IPS-18a (cell line): ENCODE measurements at regions not wholly inside any gene's neighbourhood (a gene's known extent, or its start where the extent isn't known, plus 50 kb on each side); places are given as distances from the start of the nearest gene placed in this dataset.

ENCODE experiments used
- H3K27ac ChIP-seq: one replicate; pipeline ENCODE4 v1.5.1; 2013; ENCODE audit warnings: low read length
- H3K27me3 ChIP-seq: one replicate; pipeline ENCODE4 v1.6.1; 2013; ENCODE audit warnings: mild to moderate bottlenecking, low read length; ENCODE audit not compliant: control insufficient read depth, insufficient read depth
- H3K36me3 ChIP-seq: one replicate; pipeline ENCODE4 v1.6.1; 2013; ENCODE audit warnings: low read depth, low read length; ENCODE audit not compliant: control insufficient read depth
- H3K4me1 ChIP-seq: one replicate; pipeline ENCODE4 v1.6.1; 2013; ENCODE audit warnings: low read depth, low read length; ENCODE audit not compliant: control insufficient read depth
- H3K4me3 ChIP-seq: one replicate; pipeline ENCODE4 v1.5.1; 2013; ENCODE audit warnings: low read length
- H3K9ac ChIP-seq: one replicate; pipeline ENCODE4 v1.6.1; 2013; ENCODE audit warnings: mild to moderate bottlenecking, low read length, moderate library complexity
- H3K9me3 ChIP-seq: one replicate; pipeline ENCODE4 v1.6.1; 2013; ENCODE audit warnings: low read depth, low read length; ENCODE audit not compliant: control insufficient read depth

DNA sequence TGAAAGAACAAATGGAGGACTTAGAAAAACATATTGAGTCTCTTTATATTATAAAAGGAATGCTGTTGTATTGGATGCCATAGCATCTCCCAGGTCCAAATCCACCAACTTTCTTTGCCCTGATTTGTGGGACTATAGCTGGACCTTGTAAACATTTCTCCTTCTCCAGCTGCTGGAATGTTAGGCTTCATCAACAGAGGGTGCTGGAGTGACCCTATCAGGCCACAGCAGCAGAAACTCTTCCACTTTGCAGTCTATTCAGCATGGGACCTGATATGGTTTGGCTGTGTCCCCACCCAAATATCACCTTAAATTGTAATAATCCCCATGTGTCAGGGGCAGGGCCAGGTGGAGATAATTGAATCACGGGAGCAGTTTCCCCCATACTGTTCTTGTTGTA, 138.4 kb upstream of the ARL4C start:
- no peak overlapping the region for H3K4me3 ChIP-seq
- no peak overlapping the region for H3K9ac ChIP-seq
- H3K27me3 ChIP-seq, result no peaks in the 10 kb centered on the region
- no peak overlapping the region for H3K27ac ChIP-seq
- no peaks in the 10 kb centered on the region for H3K9me3 ChIP-seq
- H3K4me1 ChIP-seq, result peaks cover 32% of the 10 kb centered on the region
- no peaks in the 10 kb centered on the region for H3K36me3 ChIP-seq

DNA sequence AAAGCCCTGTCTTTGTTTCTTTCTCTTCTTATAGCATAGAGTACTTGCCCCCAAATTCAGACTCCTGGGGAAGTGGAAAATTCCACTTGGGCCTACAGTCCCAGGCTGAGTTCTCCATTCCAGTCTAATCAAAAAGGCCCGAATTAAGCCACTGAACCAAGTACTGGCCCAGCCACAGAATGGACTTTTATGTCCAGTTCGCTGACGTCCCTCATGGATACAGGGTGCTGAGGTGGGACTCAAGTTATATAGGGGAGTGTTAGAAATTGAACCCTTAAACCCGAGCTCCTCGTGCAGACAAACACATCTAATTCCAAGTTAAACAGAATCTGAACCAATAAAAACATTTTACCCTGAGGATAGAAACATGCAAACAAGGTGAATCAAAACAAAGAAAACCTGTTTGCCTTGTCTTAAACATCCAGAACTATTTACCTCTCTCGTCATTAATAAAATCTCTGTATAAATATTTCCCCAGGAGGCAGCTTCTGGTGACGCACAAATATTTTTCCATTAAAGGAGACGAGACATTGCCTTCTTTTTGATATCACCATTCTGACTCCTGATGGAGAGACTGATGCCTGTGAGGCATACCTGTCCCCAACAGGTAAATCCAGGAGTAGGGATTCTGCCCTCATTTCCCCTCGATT, 136.8 kb upstream of the ARL4C start:
- H3K9me3 ChIP-seq, result no peaks in the 10 kb centered on the region
- H3K27ac ChIP-seq, result no peak overlapping the region
- H3K4me3 ChIP-seq, result no peak overlapping the region
- peaks cover 36% of the 10 kb centered on the region for H3K4me1 ChIP-seq
- H3K36me3 ChIP-seq, result no peaks in the 10 kb centered on the region
- H3K9ac ChIP-seq, result no peak overlapping the region
- H3K27me3 ChIP-seq, result no peaks in the 10 kb centered on the region

DNA sequence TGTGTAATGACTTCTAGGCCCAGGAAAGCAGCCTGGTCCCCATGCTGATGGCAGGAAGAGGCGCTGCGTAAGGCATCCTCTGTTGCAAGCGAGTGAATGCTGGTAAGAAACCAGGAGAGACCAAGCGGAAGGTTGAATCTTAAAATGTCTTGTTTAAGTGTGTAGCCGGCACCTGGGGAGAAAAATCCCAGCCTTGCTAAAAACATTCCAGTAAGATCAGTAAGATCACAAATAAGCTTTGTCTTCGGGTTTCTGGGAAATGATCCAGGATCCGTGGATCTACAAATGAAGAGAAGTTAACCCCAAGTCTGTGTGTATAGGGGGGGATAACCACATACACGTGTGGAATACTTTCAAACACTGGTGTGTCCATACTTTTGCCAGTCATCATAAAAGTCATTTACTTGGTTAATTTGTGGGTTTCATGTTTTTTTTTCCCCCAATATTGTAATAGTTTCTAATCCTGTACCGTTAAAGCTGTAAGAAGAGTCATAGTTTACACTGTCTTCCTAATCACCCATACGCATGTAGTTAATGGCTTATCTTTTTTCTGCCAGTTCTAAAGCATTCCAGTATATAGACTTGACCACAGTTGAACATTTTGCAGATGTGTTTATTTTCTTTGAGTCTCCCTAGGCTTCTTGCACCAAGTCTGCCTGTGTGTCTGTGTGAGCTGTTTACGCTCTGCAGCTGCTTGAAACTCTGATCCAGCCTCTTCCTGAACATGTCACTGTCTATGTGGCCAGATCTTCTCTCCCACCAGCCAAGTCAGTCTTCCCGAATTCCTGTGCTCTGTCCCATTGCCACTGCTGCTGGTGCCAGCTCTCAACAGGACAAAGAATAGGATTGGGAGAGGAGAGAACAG, 135.9 kb upstream of the ARL4C start:
- H3K4me1 ChIP-seq, result peaks cover 35% of the 10 kb centered on the region
- H3K9me3 ChIP-seq, result no peaks in the 10 kb centered on the region
- H3K4me3 ChIP-seq, result peak overlapping the region; percentile 14
- no peaks in the 10 kb centered on the region for H3K36me3 ChIP-seq
- no peaks in the 10 kb centered on the region for H3K27me3 ChIP-seq
- no peak overlapping the region for H3K9ac ChIP-seq
- H3K27ac ChIP-seq, result peak overlapping the region; percentile 54

DNA sequence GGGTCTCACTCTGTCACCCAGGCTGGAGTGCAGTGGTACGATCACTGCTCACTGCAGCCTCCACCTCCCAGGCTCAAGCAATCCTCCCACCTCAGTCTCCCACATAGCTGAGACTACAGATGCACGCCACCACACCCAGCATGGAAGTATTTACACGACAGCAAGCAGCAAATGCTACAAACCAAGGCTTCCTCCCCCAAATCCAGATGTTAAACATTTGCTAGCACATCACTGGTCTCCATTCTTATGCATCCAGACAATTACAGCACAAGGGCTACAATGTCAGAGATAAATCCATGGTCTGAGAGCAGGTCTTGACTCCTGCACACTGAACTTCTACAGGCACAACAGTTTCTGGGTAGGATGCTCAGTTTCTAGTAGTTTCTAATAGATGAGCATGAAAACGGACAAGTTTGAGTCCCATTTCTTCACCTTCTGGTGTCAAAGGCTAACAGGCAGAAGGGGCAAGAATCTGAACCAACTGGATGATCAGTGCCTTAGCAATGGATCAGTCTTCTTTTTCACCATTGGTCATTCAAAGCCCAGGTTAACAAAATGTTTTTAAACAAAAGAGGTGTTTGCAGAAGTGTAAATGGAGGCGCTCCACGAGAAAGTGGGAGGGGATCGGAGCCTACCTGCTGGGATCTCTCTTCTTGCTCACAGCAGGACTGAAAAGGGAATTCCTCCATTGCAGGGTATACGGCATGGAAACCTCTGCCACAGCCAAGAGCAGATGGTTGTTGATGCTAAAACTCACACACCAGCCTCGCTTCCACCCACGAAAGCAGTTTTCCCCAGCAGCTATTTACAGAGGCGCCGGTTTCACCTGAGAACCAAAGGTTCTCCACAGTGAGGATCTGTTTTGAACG, 135.0 kb upstream of the ARL4C start:
- Histone ChIP-seq H3K27me3 (no peaks in the 10 kb centered on the region), H3K9me3 (no peaks in the 10 kb centered on the region), H3K9ac (no peak overlapping the region), H3K4me3 (peak overlapping the region; percentile 14), H3K27ac (peak overlapping the region; percentile 54), H3K4me1 (peaks cover 39% of the 10 kb centered on the region), H3K36me3 (no peaks in the 10 kb centered on the region)

DNA sequence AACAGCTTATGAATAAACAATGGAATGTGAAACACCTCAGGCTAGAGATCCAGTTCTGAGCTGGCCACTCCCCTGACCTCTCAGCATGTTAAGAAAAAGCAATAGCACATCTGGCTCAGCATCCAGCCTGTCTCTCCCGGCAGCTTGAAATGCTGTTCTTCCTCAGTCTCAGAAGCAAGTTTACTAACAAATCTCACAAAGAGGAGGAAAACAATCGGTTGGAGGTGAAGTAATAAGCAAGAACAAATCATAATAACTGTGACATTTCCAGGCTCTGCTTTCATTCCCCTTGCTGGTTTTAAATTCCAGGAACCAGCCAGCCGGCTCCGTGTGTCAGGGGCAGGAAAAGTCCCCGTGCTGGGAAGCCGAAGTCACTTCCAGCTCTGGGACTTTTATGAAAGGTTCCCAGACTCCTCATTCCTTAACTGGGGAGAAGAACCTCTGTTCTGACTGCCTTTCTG, 133.9 kb upstream of the ARL4C start:
- Histone ChIP-seq H3K27ac (no peak overlapping the region), H3K27me3 (no peaks in the 10 kb centered on the region), H3K4me3 (no peak overlapping the region), H3K36me3 (no peaks in the 10 kb centered on the region), H3K4me1 (peaks cover 39% of the 10 kb centered on the region), H3K9ac (peak overlapping the region; percentile 10), H3K9me3 (no peaks in the 10 kb centered on the region)

DNA sequence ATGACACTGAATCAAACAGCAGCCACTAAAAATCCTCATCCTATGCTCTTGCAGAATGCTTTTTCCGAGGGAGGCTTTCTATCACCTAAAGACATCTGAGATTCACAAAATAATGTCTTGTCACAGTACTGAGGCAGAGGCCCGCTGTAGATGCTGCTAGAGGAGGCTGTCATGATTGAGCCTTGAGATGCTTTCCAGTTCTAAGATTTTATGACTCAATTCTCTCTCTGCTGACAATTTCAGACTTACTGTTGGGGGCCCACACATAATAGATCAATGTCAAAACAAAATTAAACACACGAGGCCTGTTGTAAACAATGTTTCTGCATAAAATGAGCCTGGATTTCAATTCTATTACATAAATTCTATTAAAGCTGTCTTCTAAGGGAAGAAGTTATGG, 132.7 kb upstream of the ARL4C start:
- Histone ChIP-seq H3K4me1 (peaks cover 39% of the 10 kb centered on the region), H3K9me3 (no peaks in the 10 kb centered on the region), H3K27me3 (no peaks in the 10 kb centered on the region), H3K27ac (no peak overlapping the region), H3K4me3 (no peak overlapping the region), H3K36me3 (no peaks in the 10 kb centered on the region), H3K9ac (no peak overlapping the region)

DNA sequence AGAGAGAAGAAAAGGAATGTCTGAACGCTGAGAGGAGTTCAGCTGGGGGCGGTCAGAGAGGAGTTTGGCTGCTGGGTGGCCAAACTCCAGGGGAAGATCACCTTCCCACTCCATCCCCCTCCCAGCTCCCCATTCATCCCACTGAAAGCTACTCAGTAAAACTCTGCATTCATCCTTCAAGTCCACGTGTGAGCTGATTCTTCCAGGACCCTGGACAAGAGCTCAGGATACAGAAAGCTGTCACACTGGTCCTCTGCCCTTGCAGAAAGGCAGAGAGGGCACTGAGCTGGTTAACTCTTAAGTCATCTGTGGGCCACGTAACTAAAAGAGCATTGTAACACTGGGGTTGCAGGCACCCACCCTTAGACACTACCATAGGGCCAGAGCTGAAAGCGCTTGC, 132.1 kb upstream of the ARL4C start:
- H3K36me3 ChIP-seq, result no peaks in the 10 kb centered on the region
- H3K4me3 ChIP-seq, result no peak overlapping the region
- no peaks in the 10 kb centered on the region for H3K27me3 ChIP-seq
- no peak overlapping the region for H3K27ac ChIP-seq
- H3K4me1 ChIP-seq, result peaks cover 39% of the 10 kb centered on the region
- H3K9ac ChIP-seq, result no peak overlapping the region
- H3K9me3 ChIP-seq, result no peaks in the 10 kb centered on the region

DNA sequence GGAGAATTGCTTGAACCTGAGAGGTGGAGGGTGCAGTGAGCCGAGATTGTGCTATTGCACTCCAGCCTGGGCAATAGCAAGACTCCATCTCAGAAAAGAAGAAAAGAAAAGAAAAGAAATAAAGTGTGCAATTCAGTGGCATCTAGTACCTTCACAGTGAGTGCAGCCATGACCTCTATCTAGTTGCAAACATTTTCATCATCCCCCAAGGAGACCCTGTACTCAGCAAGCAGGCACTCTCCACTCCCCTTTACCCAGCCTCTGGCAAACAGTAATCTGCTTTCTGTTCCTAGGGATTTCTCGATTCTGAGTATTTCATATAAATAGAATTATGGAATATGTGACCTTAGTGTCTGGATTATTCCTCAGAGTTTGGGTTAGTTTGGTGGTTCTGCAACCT, 130.4 kb upstream of the ARL4C start:
- Histone ChIP-seq H3K9ac (no peak overlapping the region), H3K36me3 (no peaks in the 10 kb centered on the region), H3K4me1 (peaks cover 26% of the 10 kb centered on the region), H3K4me3 (no peak overlapping the region), H3K9me3 (no peaks in the 10 kb centered on the region), H3K27ac (no peak overlapping the region), H3K27me3 (no peaks in the 10 kb centered on the region)

DNA sequence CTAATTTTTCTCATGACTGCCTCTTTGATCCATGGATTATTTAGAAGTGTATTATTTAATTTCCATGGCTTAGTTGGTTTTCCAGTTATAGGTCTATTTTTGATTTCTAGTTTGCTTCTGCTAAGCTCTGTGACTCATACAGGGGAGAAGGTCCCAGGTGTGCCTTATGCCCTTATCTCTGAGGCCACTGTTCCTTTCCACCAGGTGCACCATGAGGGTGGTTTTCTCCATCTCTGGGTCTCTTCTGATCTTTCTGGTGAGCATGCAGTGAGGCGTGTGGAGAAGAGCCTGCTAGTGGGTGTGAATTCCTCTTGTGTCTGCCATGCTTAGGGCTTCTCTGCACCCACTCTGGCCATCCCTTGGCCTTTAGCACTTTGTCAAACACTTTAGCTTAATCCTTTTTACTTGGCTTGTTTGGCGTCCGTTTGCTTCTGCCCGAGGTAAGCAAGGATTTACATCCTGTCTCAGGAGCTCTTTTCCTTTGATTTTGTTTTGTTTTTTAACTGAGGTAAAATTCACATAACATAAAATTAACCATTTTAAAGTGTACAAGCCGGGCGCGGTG, 129.8 kb upstream of the ARL4C start:
- no peaks in the 10 kb centered on the region for H3K9me3 ChIP-seq
- H3K27me3 ChIP-seq, result no peaks in the 10 kb centered on the region
- no peaks in the 10 kb centered on the region for H3K36me3 ChIP-seq
- no peak overlapping the region for H3K9ac ChIP-seq
- no peak overlapping the region for H3K27ac ChIP-seq
- H3K4me1 ChIP-seq, result peaks cover 19% of the 10 kb centered on the region
- no peak overlapping the region for H3K4me3 ChIP-seq

DNA sequence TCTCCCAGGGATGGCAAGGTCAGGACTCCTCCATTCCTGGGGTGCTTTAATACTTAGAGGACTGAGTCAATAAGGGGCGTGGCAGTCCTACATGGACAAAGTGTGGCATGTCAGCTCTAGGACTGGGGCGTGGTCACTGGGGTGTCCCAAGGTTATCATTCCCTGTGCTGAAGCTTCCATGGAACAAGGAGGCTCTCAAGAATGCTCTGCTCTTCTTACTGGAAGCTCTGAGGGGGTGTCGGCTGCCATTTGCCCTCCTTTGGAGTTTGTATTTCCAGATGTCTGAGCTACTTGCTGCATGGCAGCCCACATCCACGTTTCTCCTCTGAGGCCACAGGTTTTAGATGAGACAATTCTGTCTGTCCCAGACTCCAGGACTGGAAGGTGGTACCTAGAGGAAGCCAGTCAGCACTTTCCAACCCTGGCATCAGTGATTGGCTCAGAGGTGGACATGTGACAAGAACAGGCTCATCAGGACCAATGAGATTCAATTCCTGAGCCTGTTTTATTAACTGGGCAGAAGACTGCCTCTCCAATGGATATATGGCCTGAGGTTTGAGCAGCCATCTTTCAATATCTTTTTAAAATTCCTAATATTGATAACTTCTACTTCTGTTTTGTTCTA, 128.9 kb upstream of the ARL4C start:
- Histone ChIP-seq H3K4me1 (peaks cover 12% of the 10 kb centered on the region), H3K9me3 (no peaks in the 10 kb centered on the region), H3K27ac (no peak overlapping the region), H3K36me3 (no peaks in the 10 kb centered on the region), H3K4me3 (no peak overlapping the region), H3K27me3 (no peaks in the 10 kb centered on the region), H3K9ac (no peak overlapping the region)

DNA sequence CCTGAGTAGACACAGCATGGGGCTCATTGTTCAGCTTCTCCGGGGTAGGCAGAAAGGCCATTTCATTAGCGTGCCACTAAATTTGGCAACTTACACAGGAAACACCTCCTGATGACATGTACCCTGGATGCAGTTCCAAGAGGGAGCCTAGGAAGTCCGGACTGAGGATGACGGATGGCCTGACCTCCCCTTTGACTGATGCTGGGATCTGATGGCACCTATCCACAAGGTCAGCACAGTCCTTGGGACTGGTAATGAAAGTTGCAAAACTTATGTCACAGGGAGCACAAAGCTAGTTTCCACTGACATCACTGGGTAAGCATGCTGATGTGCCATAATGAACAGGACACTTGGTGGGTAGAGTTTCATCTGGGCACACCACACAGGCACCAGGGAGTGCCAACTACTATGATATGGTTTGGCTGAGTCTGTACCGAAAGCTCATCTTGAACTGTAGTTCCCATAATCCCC, 126.7 kb upstream of the ARL4C start:
- H3K27ac ChIP-seq, result no peak overlapping the region
- no peaks in the 10 kb centered on the region for H3K27me3 ChIP-seq
- peaks cover 5% of the 10 kb centered on the region for H3K4me1 ChIP-seq
- no peak overlapping the region for H3K9ac ChIP-seq
- no peaks in the 10 kb centered on the region for H3K9me3 ChIP-seq
- no peaks in the 10 kb centered on the region for H3K36me3 ChIP-seq
- no peak overlapping the region for H3K4me3 ChIP-seq
